SKM-1 (cell line): ENCODE measurements at regions not wholly inside any gene's neighbourhood (a gene's known extent, or its start where the extent isn't known, plus 50 kb on each side); places are given as distances from the start of the nearest gene placed in this dataset.

Experiments
- DNase-seq: peaks from one replicate; lab custom pipeline; 2025; ENCODE audit not compliant: unreplicated experiment; lab: John Stamatoyannopoulos, UW

DNA sequence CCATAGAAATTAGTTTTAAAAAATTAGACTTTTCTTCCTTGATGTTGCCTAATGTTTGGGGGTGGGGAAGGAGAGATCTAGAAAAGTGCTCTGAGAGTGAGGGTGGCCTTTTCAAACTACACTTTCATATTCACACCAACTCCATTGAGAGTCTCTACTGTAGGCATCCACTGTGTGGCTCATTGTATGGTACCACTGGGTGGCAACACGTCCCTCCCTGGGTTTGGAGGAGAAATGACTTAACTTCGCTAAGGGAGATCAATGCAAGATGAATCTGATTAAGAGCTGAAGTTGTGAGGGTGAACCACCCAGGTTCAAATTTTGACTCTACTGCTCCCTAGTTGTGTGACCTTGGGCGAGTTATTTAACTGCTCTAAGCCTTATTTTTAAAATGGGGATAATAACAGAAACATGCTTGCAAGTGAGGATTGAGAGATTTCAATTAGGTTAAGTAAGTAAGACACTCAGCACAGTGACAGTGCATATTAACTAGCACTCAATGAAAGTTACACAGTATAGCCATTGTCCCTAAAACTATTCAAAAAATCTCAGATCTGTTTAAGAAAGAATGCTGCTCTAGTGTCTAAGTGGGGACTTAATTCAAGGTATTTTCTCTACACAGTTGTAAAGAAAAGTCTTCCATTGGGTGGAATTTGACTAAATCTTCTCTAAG lies 193.5 kb upstream of the CNR1 start:
- DNase-seq = no peak

- no peak for DNase-seq
These were observed 192.7 kb upstream of the CNR1 start for GRCh38 chr6:88358846-88359245.

GRCh38 chr6:88349511-88349910 lies 183.4 kb upstream of the CNR1 start:
- DNase-seq = no peak

DNA sequence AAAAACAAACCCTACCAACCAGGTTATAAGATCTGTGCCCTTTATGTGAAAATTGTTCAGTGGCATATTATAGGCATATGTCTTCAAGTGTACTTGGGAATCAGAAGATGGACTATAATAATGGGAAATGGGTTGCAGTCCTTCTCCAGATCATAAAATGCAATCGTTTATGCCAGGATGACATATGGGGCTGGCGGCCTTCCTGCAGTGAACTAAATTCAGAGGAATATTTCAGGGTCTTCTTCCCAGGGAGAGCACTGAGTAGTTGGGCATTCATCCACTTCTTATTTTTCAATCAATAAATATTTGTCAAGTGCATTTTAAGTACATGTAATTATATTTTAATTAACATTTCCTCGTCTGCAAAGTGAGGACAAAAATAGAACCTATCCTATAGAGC lies 176.2 kb upstream of the CNR1 start:
- DNase-seq = no peak

GRCh38 chr6:88339761-88340160 lies 173.6 kb upstream of the CNR1 start:
- DNase-seq = no peak

DNA sequence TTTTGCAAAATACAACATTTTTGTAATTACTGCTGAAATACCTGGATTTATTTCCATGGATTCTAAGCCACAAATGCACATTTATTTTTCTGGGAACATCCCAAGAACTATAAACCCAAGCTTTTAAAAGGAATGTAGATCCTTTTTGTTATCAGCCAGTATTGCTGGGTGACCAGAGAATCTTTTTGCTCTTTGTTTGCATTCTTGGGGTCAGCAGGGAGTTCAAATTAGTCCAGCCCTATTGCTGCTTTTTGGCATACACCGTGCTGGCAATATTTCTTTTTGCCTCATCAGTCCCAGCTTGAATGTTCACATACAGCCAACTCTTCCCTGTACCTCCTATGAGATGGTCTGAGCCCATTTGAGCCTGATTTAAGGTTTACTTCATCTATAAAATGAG lies 155.2 kb upstream of the CNR1 start:
- DNase-seq = no peak

GRCh38 chr6:88311561-88311960 lies 145.4 kb upstream of the CNR1 start:
- no peak for DNase-seq

- no peak for DNase-seq
These were observed 138.4 kb upstream of the CNR1 start for GRCh38 chr6:88304520-88304919.

GRCh38 chr6:88302769-88303225 lies 136.7 kb upstream of the CNR1 start:
- DNase-seq = no peak

GRCh38 chr6:88301888-88302768 lies 136.0 kb upstream of the CNR1 start:
- no peak for DNase-seq

GRCh38 chr6:88301256-88301655 lies 135.1 kb upstream of the CNR1 start:
- DNase-seq = no peak

DNA sequence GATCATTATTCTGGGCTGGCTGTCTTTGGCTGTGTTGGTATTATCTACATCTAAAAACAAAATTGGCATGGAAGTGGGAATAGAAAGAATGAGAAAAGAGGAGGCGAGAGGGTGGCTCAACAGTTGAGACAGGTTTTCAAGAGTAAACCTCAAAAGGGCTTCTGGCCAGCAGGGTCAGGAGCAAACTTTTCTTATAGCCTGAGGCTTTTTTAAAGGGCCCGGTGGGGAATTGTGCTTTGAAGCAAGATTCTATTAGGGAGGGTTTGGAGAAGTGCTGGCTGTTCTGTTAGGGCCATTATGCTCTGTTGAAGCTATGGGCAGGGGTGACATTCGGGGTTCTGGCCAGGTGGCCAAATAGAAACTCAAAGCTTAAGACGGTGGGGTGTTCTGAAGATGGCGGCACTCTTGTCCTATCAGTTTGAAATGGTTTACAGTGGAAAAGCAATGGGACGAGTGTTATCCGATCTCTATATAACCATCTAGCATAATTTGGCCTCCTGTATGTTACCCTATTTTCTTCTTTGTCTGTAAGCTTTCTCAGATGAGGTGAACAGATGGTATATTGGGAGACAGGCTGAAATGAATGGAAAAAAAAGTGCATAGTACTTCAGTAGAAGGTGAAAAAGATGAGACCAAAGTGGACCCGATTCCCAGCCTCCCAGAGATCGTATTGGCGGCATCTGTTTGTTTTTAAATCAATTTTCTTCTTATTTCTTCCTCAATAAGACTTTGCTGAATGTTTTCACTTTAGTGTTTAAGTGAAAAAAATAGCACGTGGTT lies 132.1 kb upstream of the CNR1 start:
- no peak for DNase-seq

DNA sequence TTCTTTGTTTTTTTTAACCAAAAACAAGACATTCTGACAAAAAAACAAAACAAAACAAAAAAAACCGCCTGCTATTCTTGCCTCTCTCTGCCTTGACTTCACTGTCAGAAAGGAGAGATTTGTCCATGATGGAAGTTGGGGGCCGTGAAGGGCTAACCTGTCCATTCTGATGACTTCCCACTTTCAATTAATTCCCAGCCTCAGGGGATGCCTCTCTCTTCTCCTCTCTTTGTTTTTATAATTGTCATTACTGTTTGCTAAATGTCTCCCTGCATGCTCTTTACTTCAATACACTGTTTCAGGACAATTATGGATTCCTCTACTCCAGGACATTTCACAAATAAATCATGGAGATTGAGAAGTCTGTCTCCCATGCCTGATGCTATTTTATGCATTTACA lies 130.5 kb upstream of the CNR1 start:
- no peak for DNase-seq

- no peak for DNase-seq
These were observed 129.5 kb upstream of the CNR1 start for GRCh38 chr6:88295663-88296062.

DNA sequence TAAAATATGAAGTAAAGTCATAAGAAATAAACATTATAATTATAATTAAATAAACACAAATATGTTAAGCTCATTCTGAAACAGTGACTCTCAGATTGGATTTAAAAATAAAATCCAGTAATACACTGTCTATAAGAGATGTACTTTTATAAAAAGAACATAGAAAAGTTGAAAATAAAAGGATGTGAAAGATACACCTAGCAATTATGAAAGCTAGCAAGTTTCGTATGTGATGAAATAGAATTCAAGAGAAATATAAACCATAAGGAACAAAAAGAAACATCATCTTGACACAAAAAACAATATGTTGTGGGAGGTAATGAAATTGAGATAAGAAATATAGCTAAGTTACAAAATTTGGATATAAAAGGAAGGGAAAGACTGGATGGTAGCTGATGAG lies 128.6 kb upstream of the CNR1 start:
- DNase-seq = no peak

- DNase-seq = no peak
These were observed 124.3 kb upstream of the CNR1 start for GRCh38 chr6:88290411-88290810.

- no peak for DNase-seq
These were observed 121.5 kb upstream of the CNR1 start for GRCh38 chr6:88287696-88288095.

GRCh38 chr6:88276331-88276730 lies 110.2 kb upstream of the CNR1 start:
- no peak for DNase-seq

DNA sequence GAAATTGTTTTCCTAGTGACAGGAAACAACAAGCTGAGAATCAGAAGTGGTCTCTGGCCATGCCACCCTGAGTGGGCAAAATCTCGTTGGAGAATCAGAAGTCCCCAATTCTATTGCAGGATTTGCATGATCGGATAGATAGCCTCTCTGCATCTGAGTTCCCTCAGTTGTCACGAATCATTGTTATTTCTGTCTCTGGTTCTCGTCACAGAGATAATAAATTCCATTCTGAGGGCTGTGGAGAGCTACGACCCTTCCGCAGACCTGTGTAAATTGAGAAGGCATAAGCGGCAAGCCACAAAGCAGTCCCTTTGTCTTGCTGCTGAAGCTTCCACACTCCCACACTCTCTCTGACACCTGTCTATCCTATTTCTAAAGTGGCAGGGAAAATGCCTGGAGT lies 102.4 kb upstream of the CNR1 start:
- DNase-seq = no peak

- no peak for DNase-seq
These were observed 100.0 kb upstream of the CNR1 start for GRCh38 chr6:88266126-88266525.

GRCh38 chr6:88263591-88263990 lies 97.4 kb upstream of the CNR1 start:
- peak; percentile 52 for DNase-seq

DNA sequence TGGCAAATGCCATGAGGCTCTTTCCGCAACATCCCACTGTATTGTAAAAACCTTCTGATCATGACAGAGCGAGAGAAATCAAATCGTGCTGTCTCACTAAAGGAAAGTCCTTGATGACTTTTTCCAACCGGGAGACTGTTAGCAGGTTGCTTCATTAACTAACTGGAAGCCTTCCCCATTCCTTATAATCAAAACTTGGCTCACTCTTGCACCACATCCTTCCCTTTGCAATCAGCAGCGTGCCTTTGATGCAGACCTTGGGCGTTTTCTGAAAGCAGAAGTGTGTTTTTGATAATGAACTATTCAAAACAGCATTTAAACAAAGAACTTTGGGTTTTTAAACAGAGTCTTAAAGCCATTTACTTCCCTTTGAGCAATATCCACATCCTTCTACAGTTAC lies 96.2 kb upstream of the CNR1 start:
- DNase-seq = no peak
